OCI-LY7 (cell line): ENCODE measurements at regions not wholly inside any gene's neighbourhood (a gene's known extent, or its start where the extent isn't known, plus 50 kb on each side); places are given as distances from the start of the nearest gene placed in this dataset.

Experiments
- BruUV-seq: library from RNA; stranded (reverse); fragments of 400-500 nt; replicated peaks from 2 replicates; lab custom pipeline; 2021; lab: Mats Ljungman, UMichigan
- CTCF ChIA-PET: fragments of 300-600 bp; sonication (Branson Sonifier 250); formaldehyde crosslinking; loops from one replicate; lab custom pipeline; 2022; ENCODE audit warnings: antibody characterized with exemption; ENCODE audit not compliant: unreplicated experiment; lab: Charles Lee
- POLR2A ChIA-PET: fragments of 300-600 bp; sonication (Branson Sonifier 250); formaldehyde crosslinking; loops from one replicate; lab custom pipeline; 2022; ENCODE audit warnings: antibody characterized with exemption; lab: Charles Lee
- DNase-seq: peaks from one replicate; pipeline ENCODE4 v3.0.0-alpha.2; 2015; ENCODE audit warnings: low spot score
- H2AFZ ChIP-seq: fragments of 200-600 bp; sonication (generic), shearing (Covaris generic); 2 replicates; pipeline ENCODE4 v1.6.1; 2014; ENCODE audit warnings: mild to moderate bottlenecking, antibody characterized with exemption, low read length, moderate library complexity
- H3K27ac ChIP-seq: fragments of 200-600 bp; sonication (generic); 2 replicates; pipeline ENCODE4 v1.5.1; 2014; ENCODE audit warnings: mixed run types, low read depth, mild to moderate bottlenecking, moderate library complexity, low read length, inconsistent platforms; ENCODE audit not compliant: poor library complexity, severe bottlenecking
- H3K36me3 ChIP-seq: fragments of 200-600 bp; sonication (generic); 2 replicates; pipeline ENCODE4 v1.6.1; 2014; ENCODE audit warnings: mild to moderate bottlenecking, antibody characterized with exemption, low read length, moderate library complexity, mixed read lengths; ENCODE audit not compliant: insufficient read depth
- H3K4me1 ChIP-seq: fragments of 200-600 bp; sonication (generic); 2 replicates; pipeline ENCODE4 v1.5.1; 2014; ENCODE audit warnings: mild to moderate bottlenecking, low read length; ENCODE audit not compliant: insufficient read depth, poor library complexity, severe bottlenecking
- H3K4me2 ChIP-seq: fragments of 200-600 bp; sonication (generic); 2 replicates; pipeline ENCODE4 v1.6.1; 2014; ENCODE audit warnings: mild to moderate bottlenecking, low read length
- H3K4me3 ChIP-seq: fragments of 200-600 bp; sonication (generic); 2 replicates; pipeline ENCODE4 v1.5.1; 2014; ENCODE audit warnings: mild to moderate bottlenecking, low read depth, low read length; ENCODE audit not compliant: poor library complexity, severe bottlenecking
- H3K79me2 ChIP-seq: fragments of 200-600 bp; sonication (generic); 2 replicates; pipeline ENCODE4 v1.6.1; 2016; ENCODE audit warnings: low read depth, mild to moderate bottlenecking, low read length, moderate library complexity, mixed read lengths; ENCODE audit not compliant: insufficient read depth
- H3K9me2 ChIP-seq: fragments of 200-600 bp; sonication (generic); 2 replicates; pipeline ENCODE4 v1.6.1; 2016; ENCODE audit warnings: mild to moderate bottlenecking, low read length, mixed read lengths; ENCODE audit not compliant: insufficient read depth
- H3K9me3 ChIP-seq: fragments of 200-600 bp; sonication (generic); 2 replicates; pipeline ENCODE4 v1.6.1; 2014; ENCODE audit warnings: mild to moderate bottlenecking, mixed run types, low read length, mixed read lengths
- H4K20me1 ChIP-seq: fragments of 200-600 bp; sonication (generic); 2 replicates; pipeline ENCODE4 v1.6.1; 2014; ENCODE audit warnings: mild to moderate bottlenecking, antibody characterized with exemption, low read length, moderate library complexity, mixed read lengths; ENCODE audit not compliant: insufficient read depth
- EZH2phosphoT487 ChIP-seq: fragments of 200-600 bp; sonication (generic); IDR thresholded peaks from 2 replicates; pipeline ENCODE4 v1.6.1; 2018; ENCODE audit warnings: low read depth, borderline replicate concordance, mild to moderate bottlenecking, mixed run types, antibody characterized with exemption, low read length, moderate library complexity, mixed read lengths
- intact Hi-C: fragments of 100-400 bp; cut with micrococcal nuclease; formaldehyde crosslinking; loops from one replicate; pipeline ENCODE4 v1.10.0; 2022; ENCODE audit not compliant: unreplicated experiment
- TF ChIP-seq, protein P1 (sequence below): fragments of 200-600 bp; sonication (generic); conservative IDR thresholded peaks from 2 replicates; pipeline ENCODE4 v1.5.1; 2014; ENCODE audit warnings: mild to moderate bottlenecking, antibody characterized with exemption, low read length, moderate library complexity, mixed read lengths

DNA sequence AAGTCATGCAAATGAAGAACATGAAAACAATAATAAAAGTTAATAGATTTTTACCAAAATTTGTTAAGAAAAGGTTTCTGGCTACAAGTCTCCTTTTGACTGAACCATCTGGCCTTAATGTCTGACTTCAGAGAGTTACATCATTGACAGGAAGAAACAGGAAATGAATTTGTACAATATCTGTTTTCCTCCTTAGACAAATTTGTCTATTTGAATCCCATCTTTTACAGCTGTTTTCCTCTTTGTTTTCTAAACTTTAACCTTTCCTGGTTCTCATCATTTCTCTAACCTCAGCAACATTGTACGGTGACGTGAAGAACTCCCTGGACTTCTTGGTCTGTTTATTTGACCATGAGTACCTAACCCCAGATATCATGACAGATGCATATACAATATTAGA lies 567.5 kb upstream of the RIOK2 start:
- no TSS peak for BruUV-seq
- H3K4me3 ChIP-seq = no peak overlapping the region
- no peak overlapping the region for H3K4me2 ChIP-seq
- intact Hi-C loops = no loop called here
- H3K9me3 ChIP-seq = no peaks in the 10 kb centered on the region
- ChIA-PET CTCF (no interaction called here), POLR2A (no interaction called here)
- H3K4me1 ChIP-seq = no peaks in the 10 kb centered on the region
- no peak overlapping the region for H3K27ac ChIP-seq
- no peak overlapping the region for H2AFZ ChIP-seq
- H3K9me2 ChIP-seq = no peaks in the 10 kb centered on the region
- DNase-seq = no peak
- TF ChIP-seq, protein P1, sequence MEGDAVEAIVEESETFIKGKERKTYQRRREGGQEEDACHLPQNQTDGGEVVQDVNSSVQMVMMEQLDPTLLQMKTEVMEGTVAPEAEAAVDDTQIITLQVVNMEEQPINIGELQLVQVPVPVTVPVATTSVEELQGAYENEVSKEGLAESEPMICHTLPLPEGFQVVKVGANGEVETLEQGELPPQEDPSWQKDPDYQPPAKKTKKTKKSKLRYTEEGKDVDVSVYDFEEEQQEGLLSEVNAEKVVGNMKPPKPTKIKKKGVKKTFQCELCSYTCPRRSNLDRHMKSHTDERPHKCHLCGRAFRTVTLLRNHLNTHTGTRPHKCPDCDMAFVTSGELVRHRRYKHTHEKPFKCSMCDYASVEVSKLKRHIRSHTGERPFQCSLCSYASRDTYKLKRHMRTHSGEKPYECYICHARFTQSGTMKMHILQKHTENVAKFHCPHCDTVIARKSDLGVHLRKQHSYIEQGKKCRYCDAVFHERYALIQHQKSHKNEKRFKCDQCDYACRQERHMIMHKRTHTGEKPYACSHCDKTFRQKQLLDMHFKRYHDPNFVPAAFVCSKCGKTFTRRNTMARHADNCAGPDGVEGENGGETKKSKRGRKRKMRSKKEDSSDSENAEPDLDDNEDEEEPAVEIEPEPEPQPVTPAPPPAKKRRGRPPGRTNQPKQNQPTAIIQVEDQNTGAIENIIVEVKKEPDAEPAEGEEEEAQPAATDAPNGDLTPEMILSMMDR = no peak
- TF ChIP-seq EZH2phosphoT487 = no peak
- no peaks in the 10 kb centered on the region for H3K79me2 ChIP-seq
- no peaks in the 10 kb centered on the region for H3K36me3 ChIP-seq
- H4K20me1 ChIP-seq = no peaks in the 10 kb centered on the region

GRCh38 chr5:97751540-97751939 lies 568.5 kb upstream of the RIOK2 start:
- Histone ChIP-seq H3K4me2 (no peak overlapping the region), H3K4me3 (no peak overlapping the region), H3K27ac (no peak overlapping the region), H3K9me2 (no peaks in the 10 kb centered on the region), H3K9me3 (no peaks in the 10 kb centered on the region), H3K36me3 (no peaks in the 10 kb centered on the region), H4K20me1 (no peaks in the 10 kb centered on the region), H3K79me2 (no peaks in the 10 kb centered on the region), H2AFZ (no peak overlapping the region), H3K4me1 (no peaks in the 10 kb centered on the region)
- no TSS peak for BruUV-seq
- intact Hi-C loops = no loop called here
- ChIA-PET CTCF (no interaction called here), POLR2A (interaction anchor here (0.7 kb wide), 1 partner anchor 193 kb away, joined by 3 read pairs; no protein-coding TSS in a partner anchor)
- no peak for DNase-seq
- TF ChIP-seq, protein P1 = no peak
- no peak for TF ChIP-seq EZH2phosphoT487

DNA sequence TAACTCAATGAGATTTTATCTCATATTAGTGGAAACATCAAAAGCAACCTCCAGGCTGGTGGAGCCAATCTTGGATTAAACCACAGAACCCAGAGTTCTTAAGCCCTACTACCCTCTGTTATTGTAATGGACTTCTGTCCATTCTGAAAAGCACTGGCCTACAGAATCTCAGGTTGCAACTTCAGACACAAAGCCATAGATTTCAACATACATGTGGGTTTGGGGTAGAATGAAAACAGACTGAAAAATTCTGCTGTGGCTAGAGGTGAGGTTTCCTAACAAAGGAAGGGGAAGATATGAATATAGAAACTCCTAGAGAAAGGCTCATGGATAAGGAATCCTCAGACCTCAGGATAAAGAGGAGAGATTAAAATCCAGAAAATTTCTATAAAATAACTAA lies 569.8 kb upstream of the RIOK2 start:
- POLR2A ChIA-PET = no interaction called here
- Histone ChIP-seq H2AFZ (no peak overlapping the region), H3K4me1 (no peaks in the 10 kb centered on the region), H3K4me3 (no peak overlapping the region), H3K9me2 (no peaks in the 10 kb centered on the region), H3K36me3 (no peaks in the 10 kb centered on the region), H3K79me2 (no peaks in the 10 kb centered on the region), H3K27ac (no peak overlapping the region), H4K20me1 (no peaks in the 10 kb centered on the region), H3K9me3 (no peaks in the 10 kb centered on the region), H3K4me2 (no peak overlapping the region)
- no TSS peak for BruUV-seq
- CTCF ChIA-PET = no interaction called here
- DNase-seq = no peak
- intact Hi-C loops = no loop called here
- TF ChIP-seq EZH2phosphoT487 = no peak
- TF ChIP-seq, protein P1 = no peak
